SJCRH30 (cell line): ENCODE measurements at regions not wholly inside any gene's neighbourhood (a gene's known extent, or its start where the extent isn't known, plus 50 kb on each side); places are given as distances from the start of the nearest gene placed in this dataset.
"Not testable (repeated sequence)": the region's sequence is repeated elsewhere in the genome, so short reads cannot be mapped to it uniquely, and the experiment has no call there.

ENCODE experiments used
- DNase-seq, 2 experiments: peaks; one replicate each; pipeline ENCODE4 v3.0.0-alpha.2; 2015 to 2020
- H3K27ac ChIP-seq: fragments of 250-450 bp; sonication (Bioruptor Pico); 2 replicates; pipeline ENCODE4 v1.5.1; 2020; ENCODE audit warnings: mild to moderate bottlenecking, moderate library complexity
- H3K27me3 ChIP-seq: fragments of 250-450 bp; sonication (Bioruptor Pico); 2 replicates; pipeline ENCODE4 v1.5.1; 2020; ENCODE audit warnings: mild to moderate bottlenecking, moderate library complexity
- H3K36me3 ChIP-seq: fragments of 250-450 bp; sonication (Bioruptor Pico); 2 replicates; pipeline ENCODE4 v1.5.1; 2020; ENCODE audit warnings: mild to moderate bottlenecking, moderate library complexity
- H3K4me1 ChIP-seq: fragments of 250-450 bp; sonication (Bioruptor Pico); 2 replicates; pipeline ENCODE4 v1.5.1; 2020; ENCODE audit warnings: mild to moderate bottlenecking, moderate library complexity
- H3K4me3 ChIP-seq: fragments of 250-450 bp; sonication (Bioruptor Pico); 2 replicates; pipeline ENCODE4 v1.5.1; 2020; ENCODE audit warnings: mild to moderate bottlenecking, moderate library complexity
- H3K9me3 ChIP-seq: fragments of 250-450 bp; sonication (Bioruptor Pico); replicated peaks from 2 replicates; pipeline ENCODE4 v1.5.1; 2020; ENCODE audit warnings: mild to moderate bottlenecking, moderate library complexity

- H3K4me1 ChIP-seq = no peaks in the 10 kb centered on the region
- H3K36me3 ChIP-seq = no peaks in the 10 kb centered on the region
- no peak for DNase-seq
- H3K27me3 ChIP-seq = no peaks in the 10 kb centered on the region
- no peaks in the 10 kb centered on the region for H3K9me3 ChIP-seq
- H3K4me3 ChIP-seq = no peak overlapping the region
- H3K27ac ChIP-seq = no peak overlapping the region
These were observed 842.7 kb downstream of the EFNB2 start for GRCh38 chr13:105692769-105693168.

- Histone ChIP-seq H3K27me3 (no peaks in the 10 kb centered on the region), H3K36me3 (no peaks in the 10 kb centered on the region), H3K4me1 (no peaks in the 10 kb centered on the region), H3K4me3 (no peak overlapping the region), H3K9me3 (no peaks in the 10 kb centered on the region), H3K27ac (no peak overlapping the region)
- DNase-seq = no peak
These were observed 851.2 kb downstream of the EFNB2 start for GRCh38 chr13:105684216-105684615.

DNA sequence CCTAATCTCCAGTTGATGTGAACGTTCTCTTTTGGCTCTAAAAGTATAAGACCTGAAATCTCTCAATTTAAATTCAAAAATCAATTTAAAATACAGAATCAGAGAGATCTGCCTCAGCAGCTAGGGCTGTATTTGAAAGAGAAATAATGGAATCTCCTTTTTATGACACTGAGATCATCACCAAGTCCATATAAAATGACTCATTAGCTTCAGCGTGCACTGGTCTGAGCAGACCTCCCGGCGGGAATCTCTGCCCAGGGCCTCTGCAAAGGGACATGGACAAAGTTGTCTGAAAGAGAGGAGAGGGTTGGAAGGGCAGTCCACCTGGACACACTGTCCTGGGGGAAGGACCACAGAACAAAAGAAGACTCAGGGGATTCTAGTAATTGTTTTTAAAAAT lies 855.6 kb downstream of the EFNB2 start:
- H3K36me3 ChIP-seq = no peaks in the 10 kb centered on the region
- H3K9me3 ChIP-seq = no peaks in the 10 kb centered on the region
- H3K27me3 ChIP-seq = no peaks in the 10 kb centered on the region
- H3K4me3 ChIP-seq = no peak overlapping the region
- no peak for DNase-seq
- H3K4me1 ChIP-seq = no peaks in the 10 kb centered on the region
- no peak overlapping the region for H3K27ac ChIP-seq

DNA sequence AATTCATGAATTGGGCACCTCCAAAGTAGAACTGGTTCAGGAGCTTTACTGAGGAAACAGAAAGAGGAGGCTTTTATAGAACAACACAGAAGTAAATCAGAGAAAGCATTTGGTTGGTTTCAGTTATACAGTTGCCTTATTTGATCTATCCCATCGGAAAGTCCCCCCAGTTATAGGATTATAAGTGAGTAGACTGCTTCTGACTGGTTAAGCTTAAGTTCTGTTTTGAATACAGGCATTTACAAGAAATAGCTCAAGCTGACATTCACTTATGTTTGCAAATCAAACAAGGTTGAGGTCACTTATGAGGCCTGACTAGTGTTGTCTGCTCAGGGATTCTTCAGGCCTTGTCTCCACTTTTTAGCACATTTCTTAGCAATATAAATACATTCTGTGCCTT lies 857.4 kb downstream of the EFNB2 start:
- DNase-seq = no peak
- H3K4me3 ChIP-seq = no peak overlapping the region

DNA sequence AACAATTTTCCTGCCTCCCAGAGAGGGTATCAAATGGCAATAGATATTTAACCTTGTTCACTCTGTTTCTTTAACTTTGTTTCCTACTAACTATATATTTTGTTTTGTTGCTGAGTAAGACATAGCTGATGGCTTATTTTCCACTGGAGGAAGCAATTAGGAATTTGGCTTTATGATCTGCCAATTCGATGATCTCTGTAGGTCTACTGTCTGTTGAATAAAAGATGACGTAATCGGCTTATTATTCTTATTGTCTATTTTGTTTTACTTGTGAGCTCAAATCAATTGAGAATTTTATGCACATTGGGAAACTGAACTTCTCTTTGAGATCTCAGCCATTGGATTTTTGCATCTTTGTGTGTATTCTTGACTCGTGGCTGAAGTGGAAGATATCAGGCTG lies 862.6 kb downstream of the EFNB2 start:
- no peaks in the 10 kb centered on the region for H3K9me3 ChIP-seq
- H3K27me3 ChIP-seq = no peaks in the 10 kb centered on the region
- DNase-seq = no peak

More for the DNA sequence above, 857.4 kb downstream of the EFNB2 start:
- Histone ChIP-seq H3K36me3 (no peaks in the 10 kb centered on the region), H3K27me3 (no peaks in the 10 kb centered on the region), H3K9me3 (no peaks in the 10 kb centered on the region), H3K4me1 (no peaks in the 10 kb centered on the region), H3K27ac (no peak overlapping the region)

GRCh38 chr13:105671131-105671530 lies 864.3 kb downstream of the EFNB2 start:
- H3K4me1 ChIP-seq, H3K4me3 ChIP-seq, H3K9me3 ChIP-seq, H3K36me3 ChIP-seq, H3K27me3 ChIP-seq, H3K27ac ChIP-seq, DNase-seq: not testable (repeated sequence)

More for the DNA sequence above, 862.6 kb downstream of the EFNB2 start:
- H3K4me1 ChIP-seq = no peaks in the 10 kb centered on the region
- H3K4me3 ChIP-seq = no peak overlapping the region
- H3K36me3 ChIP-seq = no peaks in the 10 kb centered on the region
- no peak overlapping the region for H3K27ac ChIP-seq

GRCh38 chr13:105670179-105670990 lies 865.1 kb downstream of the EFNB2 start:
- Histone ChIP-seq H3K27me3 (no peaks in the 10 kb centered on the region), H3K4me1 (no peaks in the 10 kb centered on the region), H3K36me3 (no peaks in the 10 kb centered on the region), H3K27ac (no peak overlapping the region), H3K9me3 (no peaks in the 10 kb centered on the region; the same call in 1 of the 2 replicates), H3K4me3 (no peak overlapping the region)
- DNase-seq = no peak

DNA sequence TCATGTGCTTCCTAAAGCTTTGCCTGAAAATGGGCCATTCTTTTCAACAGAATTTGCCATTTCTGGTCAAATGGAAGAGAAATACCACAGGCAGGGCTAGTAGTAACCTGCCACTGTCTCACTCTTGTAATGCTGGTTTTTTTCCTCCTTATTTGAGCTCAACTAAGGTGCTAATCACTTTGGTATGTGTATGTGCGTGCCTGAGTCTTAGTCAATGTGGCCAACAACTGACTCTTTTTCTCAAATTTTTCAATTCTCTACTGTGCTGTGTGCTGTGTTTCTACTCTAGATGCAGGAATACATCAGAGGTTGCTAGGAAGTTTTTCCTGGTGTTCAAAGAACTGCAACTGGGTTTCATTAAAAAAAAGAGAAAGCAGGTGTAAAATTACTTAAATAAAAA lies 870.2 kb downstream of the EFNB2 start:
- Histone ChIP-seq H3K4me3 (no peak overlapping the region), H3K4me1 (no peaks in the 10 kb centered on the region), H3K27me3 (no peaks in the 10 kb centered on the region), H3K36me3 (no peaks in the 10 kb centered on the region), H3K9me3 (no peaks in the 10 kb centered on the region; the same call in 1 of the 2 replicates), H3K27ac (no peak overlapping the region)
- no peak for DNase-seq

- H3K9me3 ChIP-seq = no peaks in the 10 kb centered on the region; the same call in 1 of the 2 replicates
- H3K4me3 ChIP-seq = no peak overlapping the region
- H3K27me3 ChIP-seq = no peaks in the 10 kb centered on the region
- no peak for DNase-seq
- no peaks in the 10 kb centered on the region for H3K36me3 ChIP-seq
- no peak overlapping the region for H3K27ac ChIP-seq
- H3K4me1 ChIP-seq = no peaks in the 10 kb centered on the region
These were observed 872.3 kb downstream of the EFNB2 start for GRCh38 chr13:105663182-105663581.

- H3K4me1 ChIP-seq = no peaks in the 10 kb centered on the region
- no peak overlapping the region for H3K4me3 ChIP-seq
- H3K27me3 ChIP-seq = no peaks in the 10 kb centered on the region
- H3K36me3 ChIP-seq = no peaks in the 10 kb centered on the region
- no peaks in the 10 kb centered on the region for H3K9me3 ChIP-seq
- DNase-seq = peak in 1 of 2 experiments; percentile 2
- H3K27ac ChIP-seq = no peak overlapping the region
These were observed 874.9 kb downstream of the EFNB2 start for GRCh38 chr13:105660561-105660960.

GRCh38 chr13:105658431-105658830 lies 877.0 kb downstream of the EFNB2 start:
- no peaks in the 10 kb centered on the region for H3K27me3 ChIP-seq
- no peak overlapping the region for H3K4me3 ChIP-seq
- no peaks in the 10 kb centered on the region for H3K4me1 ChIP-seq
- H3K9me3 ChIP-seq = no peaks in the 10 kb centered on the region
- no peak for DNase-seq
- H3K27ac ChIP-seq = no peak overlapping the region
- H3K36me3 ChIP-seq = no peaks in the 10 kb centered on the region

DNA sequence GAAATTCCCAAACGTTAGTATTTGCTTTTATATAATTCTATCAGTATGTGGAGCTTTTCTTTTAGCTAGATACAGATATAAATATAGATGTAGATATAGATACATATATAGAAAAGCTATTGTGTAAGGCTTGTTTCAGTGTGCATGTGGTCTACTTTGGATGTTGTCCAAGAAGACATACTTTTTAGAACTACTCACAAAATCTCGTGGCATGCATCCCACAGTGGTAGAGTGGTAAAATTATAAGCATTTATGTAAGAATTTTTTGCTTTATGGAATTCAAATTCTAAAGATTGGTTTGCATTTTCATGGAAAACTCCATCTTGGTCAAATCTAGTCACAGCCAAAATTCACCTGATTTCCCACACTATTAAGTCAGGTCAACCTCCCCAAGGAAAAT lies 880.4 kb downstream of the EFNB2 start:
- no peak for DNase-seq
- H3K9me3 ChIP-seq = no peaks in the 10 kb centered on the region
- H3K27ac ChIP-seq = no peak overlapping the region
- no peak overlapping the region for H3K4me3 ChIP-seq
- no peaks in the 10 kb centered on the region for H3K36me3 ChIP-seq
- H3K4me1 ChIP-seq = no peaks in the 10 kb centered on the region
- H3K27me3 ChIP-seq = no peaks in the 10 kb centered on the region

DNA sequence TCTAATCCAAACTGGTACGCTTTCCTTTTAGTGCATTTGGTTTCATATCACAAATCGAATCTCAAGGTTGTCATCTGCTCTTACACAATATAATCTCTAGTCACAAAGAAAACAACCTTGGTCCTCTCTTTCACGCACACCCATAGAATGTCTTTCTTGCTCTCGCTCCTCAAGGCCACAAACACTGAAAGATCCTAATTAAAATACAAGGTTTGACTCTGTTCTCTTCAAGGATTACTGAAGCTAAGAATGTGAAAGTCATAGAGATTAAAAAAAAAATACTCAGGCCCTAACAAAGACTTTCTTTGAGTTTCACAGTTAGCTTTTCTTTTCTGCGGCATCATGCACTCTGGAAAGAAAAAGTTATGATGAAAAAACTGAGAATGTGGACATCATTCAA lies 891.5 kb downstream of the EFNB2 start:
- H3K27me3 ChIP-seq = no peaks in the 10 kb centered on the region
- H3K27ac ChIP-seq = no peak overlapping the region
- no peaks in the 10 kb centered on the region for H3K36me3 ChIP-seq
- no peak overlapping the region for H3K4me3 ChIP-seq
- H3K4me1 ChIP-seq = no peaks in the 10 kb centered on the region
- H3K9me3 ChIP-seq = no peaks in the 10 kb centered on the region
- no peak for DNase-seq

DNA sequence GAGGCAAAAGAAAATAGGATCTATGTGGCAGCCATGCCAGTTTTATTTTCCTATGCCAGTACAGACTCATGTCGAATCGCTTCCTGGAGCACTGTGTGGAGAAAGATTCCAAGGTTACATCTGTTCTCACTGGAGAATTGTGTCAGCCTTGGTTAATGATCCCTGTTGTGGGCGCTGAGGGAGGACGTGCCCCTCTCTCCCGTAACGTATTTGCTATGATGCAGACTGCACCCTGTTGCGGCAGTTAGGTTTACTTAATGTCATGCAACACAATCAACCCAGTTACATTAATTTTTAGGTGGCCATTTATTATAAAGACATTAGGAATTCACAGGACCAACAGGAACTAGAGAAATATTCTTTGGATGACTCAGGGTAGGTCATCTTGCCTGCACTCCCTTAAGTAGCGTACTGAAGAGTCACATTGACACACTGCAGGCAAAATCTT lies 892.9 kb downstream of the EFNB2 start:
- DNase-seq = no peak
- no peak overlapping the region for H3K27ac ChIP-seq

GRCh38 chr13:105641121-105641520 lies 894.3 kb downstream of the EFNB2 start:
- no peak for DNase-seq
- Histone ChIP-seq H3K9me3 (no peaks in the 10 kb centered on the region), H3K4me1 (no peaks in the 10 kb centered on the region), H3K4me3 (no peak overlapping the region), H3K27ac (no peak overlapping the region), H3K27me3 (no peaks in the 10 kb centered on the region), H3K36me3 (no peaks in the 10 kb centered on the region)

More for the DNA sequence above, 892.9 kb downstream of the EFNB2 start:
- Histone ChIP-seq H3K4me1 (no peaks in the 10 kb centered on the region), H3K4me3 (no peak overlapping the region), H3K9me3 (no peaks in the 10 kb centered on the region), H3K36me3 (no peaks in the 10 kb centered on the region), H3K27me3 (no peaks in the 10 kb centered on the region)

DNA sequence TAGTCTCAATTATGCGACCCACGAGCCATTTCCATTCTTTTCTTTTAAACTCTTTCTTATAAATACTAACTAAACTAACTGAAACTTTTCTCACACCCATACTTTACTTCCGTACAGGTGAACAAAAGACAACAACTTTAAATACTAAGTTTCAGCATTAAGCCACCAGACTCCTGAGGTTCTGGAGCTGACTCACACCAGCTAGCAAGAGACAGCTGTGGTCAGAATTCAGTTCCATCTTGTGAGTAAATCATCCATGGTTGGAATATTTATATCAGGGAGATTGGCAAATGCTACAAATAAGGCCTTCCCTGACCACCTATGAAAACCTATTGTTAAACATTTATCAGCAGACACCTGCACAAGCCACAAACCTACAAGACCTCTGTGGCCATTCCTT lies 897.0 kb downstream of the EFNB2 start:
- Histone ChIP-seq H3K4me3 (no peak overlapping the region), H3K27ac (no peak overlapping the region), H3K4me1 (no peaks in the 10 kb centered on the region), H3K9me3 (no peaks in the 10 kb centered on the region), H3K36me3 (no peaks in the 10 kb centered on the region), H3K27me3 (no peaks in the 10 kb centered on the region)
- no peak for DNase-seq
